ENCODE measurements at regions not wholly inside any gene's neighbourhood (a gene's known extent, or its start where the extent isn't known, plus 50 kb on each side); places are given as distances from the start of the nearest gene placed in this dataset.

DNA sequence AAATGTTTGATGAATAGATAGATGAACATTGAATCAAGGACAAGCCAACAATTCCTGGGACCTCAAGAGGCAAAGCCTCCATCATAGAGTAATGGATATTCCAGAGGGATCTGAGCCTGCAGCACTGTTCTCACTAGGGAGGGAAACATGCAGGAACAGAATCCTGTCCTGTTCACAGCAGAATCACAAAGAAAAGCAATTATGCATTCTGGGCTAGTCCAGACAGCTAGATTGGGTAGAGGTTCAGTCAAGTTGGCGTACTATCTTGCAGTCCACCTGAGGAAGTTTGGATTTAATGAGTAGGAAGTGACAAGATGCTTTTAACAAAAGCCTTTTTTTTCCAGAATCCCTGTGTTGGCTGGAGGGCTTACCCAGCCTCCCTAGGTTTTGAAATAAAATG lies 314.5 kb upstream of the SEMA6D start:
- no peak for DNase-seq (ENCODE audit: low spot score)

GRCh38 chr15:47404877-47405276 lies 312.4 kb upstream of the SEMA6D start:
- DNase-seq (ENCODE audit: low spot score), result no peak

DNA sequence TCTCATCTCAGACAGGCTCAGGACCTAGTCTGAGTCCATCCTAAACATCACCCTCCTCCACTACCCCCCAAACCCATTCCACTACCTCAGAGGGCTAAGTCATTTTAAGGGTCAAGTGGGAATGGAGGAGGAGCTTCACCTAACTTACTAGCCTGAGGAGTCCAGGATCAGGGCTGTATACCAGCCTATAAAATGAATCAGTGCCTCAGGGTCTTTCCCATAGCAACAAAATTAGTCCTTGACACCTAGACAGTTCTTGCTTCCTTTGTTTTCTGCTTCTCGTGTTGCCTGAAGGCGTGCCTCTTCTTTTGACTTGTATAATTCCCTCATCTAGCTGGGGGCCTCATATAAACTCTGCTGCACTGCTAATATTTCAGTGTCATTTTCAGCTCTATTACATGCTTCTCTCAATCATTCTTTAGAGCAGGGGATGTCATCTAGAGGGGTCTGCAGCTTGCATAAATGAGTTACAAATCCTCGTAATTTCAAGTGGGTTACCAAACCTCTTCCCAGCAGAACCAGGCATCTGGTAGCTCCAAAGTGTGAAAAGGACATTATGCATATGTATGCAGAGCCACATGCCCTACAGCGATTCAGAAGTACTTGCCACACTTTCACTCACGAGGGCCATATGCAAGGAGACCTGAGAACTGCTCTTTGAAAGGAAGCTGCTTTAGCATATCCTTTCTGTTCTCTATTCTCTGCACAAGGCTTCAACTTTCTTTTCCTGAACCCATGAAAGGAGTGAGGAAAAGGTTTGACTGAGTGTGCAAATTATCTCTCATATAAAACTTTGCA lies 311.7 kb upstream of the SEMA6D start:
- no peak for DNase-seq (ENCODE audit: low spot score)

GRCh38 chr15:47407692-47408091 lies 309.6 kb upstream of the SEMA6D start:
- no peak for DNase-seq (ENCODE audit: low spot score)

GRCh38 chr15:47409038-47409437 lies 308.3 kb upstream of the SEMA6D start:
- DNase-seq (ENCODE audit: low spot score), result no peak

DNA sequence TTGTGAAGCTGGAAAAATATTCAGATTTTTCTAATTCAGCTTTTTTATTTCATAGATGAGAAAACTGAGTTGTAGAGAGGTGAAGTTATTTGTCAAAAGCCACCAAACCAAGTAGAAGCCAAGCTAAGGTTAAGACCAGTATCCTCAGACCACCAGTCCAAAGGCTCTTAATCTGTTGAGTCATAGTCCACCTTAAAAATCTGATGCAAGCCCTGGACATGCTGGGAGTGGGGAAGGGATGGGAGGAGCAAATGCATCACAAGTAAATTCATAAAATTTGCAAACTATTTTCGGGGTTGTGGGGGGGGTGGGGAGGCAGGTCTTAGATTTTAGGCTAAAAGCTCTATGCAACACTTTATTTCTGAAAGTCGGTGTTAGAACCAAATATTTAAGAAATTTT lies 307.7 kb upstream of the SEMA6D start:
- no peak for DNase-seq (ENCODE audit: low spot score)

DNA sequence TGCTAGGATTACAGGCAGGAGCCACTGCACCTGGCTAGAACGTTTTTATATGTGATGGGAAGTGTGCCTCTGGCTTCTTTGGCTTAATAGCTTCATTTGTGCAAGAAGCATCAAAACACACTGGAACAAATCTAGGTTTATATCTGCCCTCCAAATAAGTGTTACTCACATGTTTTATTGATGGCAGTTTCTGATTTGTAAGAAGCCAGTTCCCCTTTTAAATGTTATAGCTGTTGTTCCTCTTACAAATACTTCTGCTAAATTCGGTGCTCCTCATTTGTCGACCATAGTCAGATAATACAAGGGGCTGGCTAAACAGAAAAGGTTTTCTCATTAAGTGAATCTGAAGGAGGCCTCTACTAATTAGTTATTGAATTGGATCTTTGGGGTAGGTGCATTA lies 307.1 kb upstream of the SEMA6D start:
- DNase-seq (ENCODE audit: low spot score), result no peak

- DNase-seq (ENCODE audit: low spot score), result no peak
Observed at GRCh38 chr15:47411733-47412132, 305.6 kb upstream of the SEMA6D start.

- DNase-seq (ENCODE audit: low spot score), result no peak
Observed at GRCh38 chr15:47412136-47412535, 305.2 kb upstream of the SEMA6D start.

DNA sequence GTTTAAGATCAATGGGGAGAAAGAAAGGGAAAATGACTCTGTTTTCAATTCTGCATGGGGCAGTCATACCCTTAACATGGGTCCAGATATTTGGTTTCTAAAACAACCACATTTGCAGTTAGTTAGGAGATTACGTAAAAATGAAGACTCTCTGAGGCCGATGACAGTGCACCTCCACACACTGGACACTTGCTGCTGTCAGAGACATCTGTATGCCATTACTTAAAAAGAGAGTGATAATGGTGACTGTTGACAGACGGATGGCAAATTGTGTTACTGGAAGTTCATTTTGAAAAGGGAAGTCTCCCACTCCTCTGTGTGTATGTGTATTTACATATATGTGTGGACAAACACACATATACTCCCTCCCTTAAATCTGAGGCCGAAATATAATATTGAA lies 304.5 kb upstream of the SEMA6D start:
- no peak for DNase-seq (ENCODE audit: low spot score)

DNA sequence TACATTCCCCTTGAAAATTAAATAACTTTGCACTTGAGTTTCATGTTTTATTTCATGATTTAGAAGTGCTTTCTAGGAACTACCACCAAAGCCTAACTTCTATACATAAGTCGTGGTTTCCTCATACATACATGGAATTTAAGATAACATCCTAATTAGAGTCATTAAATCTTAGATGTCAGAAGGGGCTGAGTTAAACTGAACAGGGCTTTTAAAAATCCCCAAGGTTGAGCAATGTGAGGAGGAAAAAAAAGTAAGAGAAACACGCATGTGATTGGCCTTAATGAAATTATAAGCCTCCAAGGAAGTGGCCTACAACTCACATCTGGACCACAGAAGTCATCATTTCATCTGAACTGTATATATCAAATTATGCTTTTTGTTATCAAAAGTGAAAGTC lies 303.1 kb upstream of the SEMA6D start:
- DNase-seq (ENCODE audit: low spot score), result no peak

DNA sequence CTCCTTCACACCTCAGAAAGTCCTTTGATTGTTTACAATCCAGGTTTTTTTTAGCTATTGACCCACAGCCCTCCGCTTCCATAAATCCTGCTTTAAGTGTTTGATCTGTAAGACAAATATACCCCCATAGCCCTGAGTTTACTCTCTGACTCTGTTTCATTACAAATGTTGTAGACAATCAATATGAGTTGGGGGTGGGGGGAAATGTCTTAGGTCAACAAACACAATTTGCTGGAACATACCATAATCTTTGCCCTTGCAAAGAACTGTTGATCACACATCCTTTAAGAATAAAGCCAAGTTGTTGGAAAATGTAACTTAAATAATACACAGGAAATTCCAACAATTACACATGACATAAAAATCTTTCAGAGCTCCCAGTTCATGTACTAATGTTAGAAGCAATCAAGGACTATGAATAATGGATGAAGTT lies 301.8 kb upstream of the SEMA6D start:
- DNase-seq (ENCODE audit: low spot score), result no peak

DNA sequence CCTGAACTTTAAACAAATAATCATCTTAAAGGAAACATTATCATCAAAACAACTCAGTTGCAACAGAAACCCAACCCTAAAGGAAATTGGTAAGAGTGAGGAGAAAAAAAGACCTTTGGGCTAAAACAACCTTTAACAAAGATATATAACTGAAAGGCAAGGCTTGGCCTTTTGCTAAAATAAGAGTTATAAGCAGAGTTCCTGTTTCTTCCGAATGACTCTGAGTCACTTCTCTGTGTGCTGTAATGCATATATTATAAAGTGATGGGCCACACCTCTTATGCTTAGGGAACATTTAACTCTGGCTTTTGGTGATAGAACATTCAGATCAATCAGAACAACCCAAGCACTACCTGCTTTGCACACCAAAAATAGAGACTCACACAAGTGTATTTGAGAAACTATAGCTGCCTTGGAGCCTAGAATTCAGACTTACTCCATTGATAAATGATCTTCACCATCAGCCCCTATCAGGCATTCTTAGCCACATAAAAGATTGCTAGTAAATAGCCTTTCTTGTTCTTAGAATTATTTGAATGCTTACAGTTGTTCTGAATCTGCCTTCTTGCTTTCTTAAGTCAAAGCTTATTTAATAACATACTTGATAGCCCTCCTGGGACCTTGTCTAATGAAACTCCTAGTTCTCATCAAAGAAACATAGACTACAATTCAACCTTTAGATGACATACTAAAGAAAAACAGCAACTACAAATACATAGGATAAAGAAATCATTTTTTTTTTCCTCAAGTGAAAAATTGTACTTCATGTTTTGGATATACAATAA lies 294.2 kb upstream of the SEMA6D start:
- no peak for DNase-seq (ENCODE audit: low spot score)

- DNase-seq (ENCODE audit: low spot score), result no peak
Observed at GRCh38 chr15:47427463-47427862, 289.8 kb upstream of the SEMA6D start.

DNA sequence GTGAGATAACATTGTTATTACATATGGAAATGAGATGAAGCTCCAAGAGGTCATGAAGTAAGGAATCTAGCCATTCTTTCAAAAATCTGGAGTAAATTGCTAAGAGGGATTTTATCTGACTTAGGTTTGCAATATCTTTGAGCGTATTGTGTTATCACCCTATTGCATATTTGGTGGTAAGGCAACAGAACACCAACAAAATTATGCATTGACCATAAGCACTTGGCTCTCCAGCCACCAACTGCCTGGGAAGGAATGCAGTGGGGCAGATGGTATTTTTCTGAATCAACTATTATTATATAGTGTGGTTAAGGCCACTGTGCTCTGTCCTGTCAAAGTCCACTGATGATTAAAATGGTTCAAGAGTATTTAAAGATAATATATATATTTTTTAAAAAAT lies 287.9 kb upstream of the SEMA6D start:
- DNase-seq (ENCODE audit: low spot score), result no peak

DNA sequence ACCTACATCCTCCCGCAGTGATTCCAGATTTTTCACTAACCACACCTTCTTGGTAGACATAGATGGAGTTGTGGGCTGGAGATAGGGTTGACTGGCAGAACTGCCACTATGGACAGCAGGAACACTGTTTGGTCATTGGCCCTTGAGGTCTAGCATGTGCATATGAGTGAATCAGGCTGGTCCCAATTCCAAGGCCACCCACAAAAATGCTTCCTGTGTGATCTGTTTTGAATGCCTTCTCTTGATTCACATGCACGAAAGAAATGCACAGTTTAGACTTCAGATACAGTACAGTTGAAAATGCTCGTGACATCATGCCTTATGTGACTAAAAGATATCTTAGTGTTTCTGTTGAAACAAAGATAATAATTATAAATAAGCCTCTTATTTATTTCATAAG lies 285.8 kb upstream of the SEMA6D start:
- no peak for DNase-seq (ENCODE audit: low spot score)

DNA sequence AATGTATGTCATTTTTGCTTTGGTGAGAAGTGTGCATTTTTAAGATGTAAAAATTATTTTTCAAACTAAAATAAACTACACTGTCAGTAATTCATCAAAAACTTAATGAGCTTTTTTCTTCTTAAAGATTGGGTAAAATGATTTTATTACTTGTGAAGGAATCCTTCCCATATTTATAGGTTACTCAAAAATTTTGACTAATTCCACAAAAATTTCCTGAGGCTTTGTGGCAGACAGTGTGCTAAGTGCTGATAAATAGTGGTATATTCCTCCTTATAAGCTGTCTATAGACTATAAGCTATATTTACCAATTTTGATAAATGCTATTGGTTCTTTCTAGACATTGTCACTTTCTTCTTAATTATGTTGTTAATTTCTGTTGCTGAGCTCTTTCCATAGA lies 284.5 kb upstream of the SEMA6D start:
- DNase-seq (ENCODE audit: low spot score), result no peak

DNA sequence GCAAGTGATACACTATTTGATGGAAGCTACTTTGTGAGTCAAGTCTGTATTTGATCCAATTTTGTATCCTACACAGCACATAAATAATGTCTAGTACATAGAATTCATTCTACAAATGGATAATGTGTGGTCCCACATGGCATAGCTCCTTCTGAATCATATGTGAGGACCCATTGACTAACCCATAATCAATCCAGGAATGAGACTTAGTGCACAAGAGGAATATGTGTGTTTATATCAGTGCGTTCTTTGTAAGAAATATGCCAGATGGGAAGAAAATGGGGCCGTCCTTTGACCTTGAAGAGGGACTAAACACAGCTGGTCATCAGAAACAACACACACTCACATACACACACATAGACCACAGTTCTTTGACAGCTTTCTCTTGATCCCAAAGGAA lies 282.7 kb upstream of the SEMA6D start:
- no peak for DNase-seq (ENCODE audit: low spot score)

DNA sequence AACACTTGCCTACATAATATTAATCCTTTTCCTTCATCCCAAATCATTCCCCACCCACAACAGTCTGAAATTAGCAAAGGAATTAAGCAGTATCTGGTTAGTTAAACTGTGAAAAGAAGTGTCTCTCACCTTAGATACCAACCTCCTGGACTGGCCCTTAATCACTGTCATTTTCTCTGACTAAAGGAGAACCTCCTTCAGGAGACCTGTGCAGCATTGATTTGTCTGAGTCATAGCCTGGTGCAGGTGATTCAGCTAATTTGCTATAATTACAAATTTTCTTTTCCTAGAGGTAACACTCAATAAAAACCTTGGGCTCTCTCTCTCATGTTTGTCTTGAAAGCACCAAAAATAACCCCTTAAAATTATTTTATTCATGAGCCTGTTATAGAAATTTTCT lies 279.8 kb upstream of the SEMA6D start:
- no peak for DNase-seq (ENCODE audit: low spot score)

DNA sequence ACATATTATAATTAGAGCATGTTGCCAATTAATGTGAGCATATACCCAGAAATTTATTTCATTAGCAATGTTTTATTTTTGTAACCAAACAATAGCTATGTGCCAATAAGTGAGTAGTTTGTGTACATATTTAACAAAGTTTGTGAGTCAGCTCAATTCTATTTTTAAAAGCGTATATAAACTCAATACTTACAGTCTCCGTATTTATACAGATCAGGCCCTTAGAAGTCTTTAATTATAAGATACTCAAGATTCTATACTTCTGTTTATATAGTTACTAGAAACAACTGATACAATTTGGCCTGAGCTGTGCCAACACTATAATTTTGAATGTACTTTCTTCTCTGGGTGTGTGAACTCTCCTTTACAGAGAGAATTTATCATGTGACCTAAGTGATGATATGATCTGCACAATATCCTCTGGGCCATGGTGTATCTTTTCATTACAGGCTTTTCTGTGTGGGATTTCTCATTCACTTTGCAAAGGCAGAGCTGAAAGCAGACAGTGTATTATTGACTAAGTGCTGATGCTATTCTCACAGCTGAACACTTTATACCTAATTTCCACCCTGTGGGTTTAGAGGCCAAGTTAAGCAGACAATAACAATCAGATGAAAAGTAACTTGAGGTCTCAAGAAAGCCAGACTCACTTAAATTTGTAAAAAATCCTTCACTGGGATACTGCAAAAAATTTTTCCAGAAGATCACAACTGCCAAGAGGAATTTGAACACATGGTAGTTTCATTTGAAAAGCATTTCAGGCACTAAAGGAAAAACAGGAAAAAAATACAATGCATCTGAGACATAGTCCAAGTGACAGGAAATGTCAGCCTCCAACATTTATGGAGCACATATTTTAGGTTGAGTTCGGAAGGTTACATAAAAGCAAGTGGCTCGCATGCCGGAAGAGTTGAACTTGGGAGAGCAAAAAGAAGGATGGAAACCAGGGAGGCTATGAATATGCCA lies 277.9 kb upstream of the SEMA6D start:
- DNase-seq (ENCODE audit: low spot score), result no peak

DNA sequence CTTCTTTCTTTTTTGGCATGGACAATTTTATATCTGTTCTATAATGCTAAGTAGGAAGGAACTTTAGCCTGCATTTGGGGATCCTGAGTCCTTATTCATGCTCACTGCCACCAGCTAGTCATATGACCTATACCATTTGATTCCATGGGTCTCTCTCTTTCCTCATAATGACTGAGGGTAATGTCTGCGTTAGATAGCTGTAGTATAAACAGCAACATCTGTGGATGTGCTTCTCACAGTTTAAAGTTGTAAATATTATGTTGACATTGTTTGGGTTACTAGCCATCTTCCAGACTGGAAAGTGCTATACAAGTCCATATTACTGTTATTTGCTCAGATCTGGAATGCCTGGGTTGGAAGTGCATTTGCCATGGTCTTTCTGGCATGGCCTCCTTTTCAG lies 274.9 kb upstream of the SEMA6D start:
- no peak for DNase-seq (ENCODE audit: low spot score)

GRCh38 chr15:47443839-47444238 lies 273.5 kb upstream of the SEMA6D start:
- DNase-seq (ENCODE audit: low spot score), result no peak
